ENCODE measurements at regions not wholly inside any gene's neighbourhood (a gene's known extent, or its start where the extent isn't known, plus 50 kb on each side); places are given as distances from the start of the nearest gene placed in this dataset.

- TF ChIP-seq CTCF (IDR thresholded peaks at IDR 0.05) (no peak), POLR2A (IDR thresholded peaks at IDR 0.05) (no peak)
Observed at GRCh38 chr6:14969126-14969525, 276.7 kb upstream of the JARID2 start.

Measured in body of pancreas (tissue), 4 donors.